CD4-positive, alpha-beta T cell (primary cell): ENCODE measurements at regions not wholly inside any gene's neighbourhood (a gene's known extent, or its start where the extent isn't known, plus 50 kb on each side); places are given as distances from the start of the nearest gene placed in this dataset.

Experiments used
- ATAC-seq: fragments of 200-7000 bp; cut with Tn5 transposase; one replicate; pipeline ENCODE4 v1.10.0; 2022; ENCODE audit warnings: mild to moderate bottlenecking; ENCODE audit not compliant: poor library complexity
- CTCF ChIA-PET: fragments of 350-600 bp; sonication (Branson Sonifier 250); formaldehyde crosslinking; loops from one replicate; lab custom pipeline; 2021; ENCODE audit warnings: antibody characterized with exemption, inconsistent platforms; lab: Charles Lee
- POLR2A ChIA-PET: fragments of 350-600 bp; sonication (Branson Sonifier 250); formaldehyde crosslinking; loops from one replicate; lab custom pipeline; 2021; ENCODE audit warnings: antibody characterized with exemption, inconsistent platforms; lab: Charles Lee
- DNase-seq, 14 experiments: peaks; one replicate each; pipeline ENCODE4 v3.0.0-alpha.2; 2013 to 2020; ENCODE audit warnings: mixed read lengths in 2 of 14
- H3K27ac ChIP-seq, 2 donors: one replicate each; pipeline versions ENCODE4 v1.5.1 to v1.7.0; 2013; ENCODE audit warnings: low read length in 2 of 2, low read depth in 1 of 2, mild to moderate bottlenecking in 1 of 2
- H3K27me3 ChIP-seq, 2 experiments: 1 replicate in 1 of 2; 2 replicates in 1 of 2; pipeline versions ENCODE4 v1.6.1 to v1.7.0; 2013; ENCODE audit warnings: low read length in 2 of 2, control low read depth in 1 of 2, mild to moderate bottlenecking in 1 of 2, moderate library complexity in 1 of 2; ENCODE audit not compliant: insufficient read depth in 2 of 2, control insufficient read depth in 1 of 2
- H3K36me3 ChIP-seq: one replicate; pipeline ENCODE4 v1.6.1; 2013; ENCODE audit warnings: low read length, control low read depth; ENCODE audit not compliant: insufficient read depth
- H3K4me1 ChIP-seq: one replicate; pipeline ENCODE4 v1.6.1; 2013; ENCODE audit warnings: low read length, control low read depth; ENCODE audit not compliant: insufficient read depth
- H3K4me3 ChIP-seq: one replicate; pipeline ENCODE4 v1.5.1; 2013; ENCODE audit warnings: mild to moderate bottlenecking, low read length, moderate library complexity
- H3K9me3 ChIP-seq, 2 experiments: 1 replicate in 1 of 2; 2 replicates in 1 of 2; pipeline versions ENCODE4 v1.6.1 to v1.7.0; 2013; ENCODE audit warnings: low read length in 2 of 2, mild to moderate bottlenecking in 2 of 2, control low read depth in 1 of 2, moderate library complexity in 1 of 2; ENCODE audit not compliant: control insufficient read depth in 1 of 2, insufficient read depth in 1 of 2
- H3K27ac Mint-ChIP-seq: one replicate; pipeline ENCODE4 v1.8.0; 2020; ENCODE audit warnings: mixed read lengths
- H3K27me3 Mint-ChIP-seq: one replicate; pipeline ENCODE4 v1.8.0; 2021; ENCODE audit warnings: mixed read lengths
- H3K36me3 Mint-ChIP-seq: one replicate; pipeline ENCODE4 v1.8.0; 2021; ENCODE audit warnings: low read depth, mixed read lengths
- H3K4me1 Mint-ChIP-seq: one replicate; pipeline ENCODE4 v1.8.0; 2021; ENCODE audit warnings: low read depth, mixed read lengths
- H3K4me3 Mint-ChIP-seq: one replicate; pipeline ENCODE4 v1.8.0; 2020; ENCODE audit warnings: mild to moderate bottlenecking, mixed read lengths
- H3K9me3 Mint-ChIP-seq: one replicate; pipeline ENCODE4 v1.8.0; 2020; ENCODE audit warnings: mixed read lengths
- CTCF ChIP-seq: fragments of 200-600 bp; IDR thresholded peaks from one replicate; pipeline ENCODE4 v1.8.0; 2022; ENCODE audit warnings: antibody characterized with exemption, mild to moderate bottlenecking
- intact Hi-C, 2 experiments: fragments of 100-400 bp; cut with DNase I in 1 of 2; cut with micrococcal nuclease in 1 of 2; formaldehyde crosslinking; loops; one replicate each; pipeline versions ENCODE4 v1.15.1 to v1.9.0; 2023 to 2025; cut with DNase I, micrococcal nuclease

DNA sequence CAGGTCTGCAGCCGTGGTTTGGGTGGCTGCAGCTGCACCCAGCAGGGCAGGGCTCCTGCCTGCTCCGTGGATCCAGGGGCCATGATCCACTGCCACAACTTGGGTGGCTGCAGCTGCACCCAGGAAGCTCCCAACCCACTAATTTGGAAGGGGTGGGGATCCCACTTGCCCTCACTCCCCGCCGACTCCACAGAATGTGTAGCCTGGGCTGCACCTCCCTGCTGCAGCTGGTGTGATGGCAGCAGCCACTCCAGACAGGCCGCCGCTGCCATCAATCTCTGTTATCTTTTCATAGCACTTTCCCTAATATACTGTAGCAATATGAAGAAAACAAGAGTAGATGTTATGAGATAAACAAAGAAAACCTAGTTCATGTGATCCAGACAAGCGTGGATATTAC, 137.8 kb upstream of the CNTN3 start:
- Mint-ChIP-seq H3K4me1 (no peaks in the 10 kb centered on the region), H3K36me3 (no peaks in the 10 kb centered on the region), H3K4me3 (no peak overlapping the region), H3K27me3 (no peaks in the 10 kb centered on the region), H3K27ac (no peak overlapping the region), H3K9me3 (peaks cover 10% of the 10 kb centered on the region)
- H3K27me3 ChIP-seq, result no peaks in the 10 kb centered on the region
- no peak overlapping the region for H3K27ac ChIP-seq
- ATAC-seq (no peak), DNase-seq (no peak)
- ChIA-PET CTCF (no interaction called here), POLR2A (no interaction called here)
- TF ChIP-seq CTCF, result no peak
- intact Hi-C loops, result no loop called here
- H3K4me3 ChIP-seq, result no peak overlapping the region
- no peaks in the 10 kb centered on the region for H3K4me1 ChIP-seq
- no peaks in the 10 kb centered on the region for H3K36me3 ChIP-seq
- H3K9me3 ChIP-seq, result peaks cover 4 to 19% of the 10 kb centered on the region in 2 experiments

- no peaks in the 10 kb centered on the region for H3K36me3 ChIP-seq
- H3K27ac ChIP-seq, result no peak overlapping the region
- Mint-ChIP-seq H3K36me3 (no peaks in the 10 kb centered on the region), H3K4me1 (no peaks in the 10 kb centered on the region), H3K4me3 (no peak overlapping the region), H3K9me3 (peaks cover 13% of the 10 kb centered on the region), H3K27ac (no peak overlapping the region), H3K27me3 (no peaks in the 10 kb centered on the region)
- ATAC-seq (no peak), DNase-seq (no peak)
- no peaks in the 10 kb centered on the region for H3K27me3 ChIP-seq
- intact Hi-C loops, result no loop called here
- H3K4me1 ChIP-seq, result no peaks in the 10 kb centered on the region
- ChIA-PET CTCF (no interaction called here), POLR2A (no interaction called here)
- H3K9me3 ChIP-seq, result peaks cover 4 to 19% of the 10 kb centered on the region in 2 experiments
- no peak overlapping the region for H3K4me3 ChIP-seq
- TF ChIP-seq CTCF, result no peak
These were observed 137.3 kb upstream of the CNTN3 start for GRCh38 chr3:74751775-74752174.

GRCh38 chr3:74750901-74751300, 136.4 kb upstream of the CNTN3 start:
- POLR2A ChIA-PET, result no interaction called here
- intact Hi-C loops, result no loop called here
- CTCF ChIA-PET, result no interaction called here

More at GRCh38 chr3:74750901-74751300, 136.4 kb upstream of the CNTN3 start:
- Mint-ChIP-seq H3K36me3 (no peaks in the 10 kb centered on the region), H3K9me3 (peaks cover 13% of the 10 kb centered on the region), H3K27ac (no peak overlapping the region), H3K27me3 (no peaks in the 10 kb centered on the region), H3K4me3 (no peak overlapping the region), H3K4me1 (no peaks in the 10 kb centered on the region)
- no peak overlapping the region for H3K27ac ChIP-seq
- no peaks in the 10 kb centered on the region for H3K4me1 ChIP-seq
- DNase-seq, result no peak
- peaks cover 4 to 19% of the 10 kb centered on the region in 2 experiments for H3K9me3 ChIP-seq
- no peak for ATAC-seq
- no peak overlapping the region for H3K4me3 ChIP-seq
- no peaks in the 10 kb centered on the region for H3K27me3 ChIP-seq
- H3K36me3 ChIP-seq, result no peaks in the 10 kb centered on the region
- no peak for TF ChIP-seq CTCF
